Activated naive CD4-positive, alpha-beta T cell treated with anti-CD3 and anti-CD28 coated beads, Interleukin-2, amount 10 ng/mL, durations not matched to agents 7 days and 5 days (primary cell): ENCODE measurements at regions not wholly inside any gene's neighbourhood (a gene's known extent, or its start where the extent isn't known, plus 50 kb on each side); places are given as distances from the start of the nearest gene placed in this dataset.
"Not testable (repeated sequence)": the region's sequence is repeated elsewhere in the genome, so short reads cannot be mapped to it uniquely, and the experiment has no call there.

Experiments
- CTCF ChIA-PET: fragments of 350-600 bp; sonication (Branson Sonifier 250); formaldehyde crosslinking; loops from one replicate; lab custom pipeline; 2021; ENCODE audit warnings: antibody characterized with exemption; lab: Charles Lee
- DNase-seq: peaks from one replicate; pipeline ENCODE4 v3.0.0-alpha.2; 2020
- H3K27ac Mint-ChIP-seq: one replicate; pipeline ENCODE4 v1.8.0; 2021; ENCODE audit warnings: mild to moderate bottlenecking, moderate library complexity, mixed read lengths
- H3K27me3 Mint-ChIP-seq: one replicate; pipeline ENCODE4 v1.8.0; 2021; ENCODE audit warnings: mild to moderate bottlenecking, mixed read lengths
- H3K36me3 Mint-ChIP-seq: one replicate; pipeline ENCODE4 v1.8.0; 2021; ENCODE audit warnings: mixed read lengths
- H3K4me1 Mint-ChIP-seq: one replicate; pipeline ENCODE4 v1.8.0; 2021; ENCODE audit warnings: mixed read lengths
- H3K4me3 Mint-ChIP-seq: one replicate; pipeline ENCODE4 v1.8.0; 2021; ENCODE audit warnings: mild to moderate bottlenecking, moderate library complexity, mixed read lengths
- H3K9me3 Mint-ChIP-seq: one replicate; pipeline ENCODE4 v1.8.0; 2021; ENCODE audit warnings: mixed read lengths

DNA sequence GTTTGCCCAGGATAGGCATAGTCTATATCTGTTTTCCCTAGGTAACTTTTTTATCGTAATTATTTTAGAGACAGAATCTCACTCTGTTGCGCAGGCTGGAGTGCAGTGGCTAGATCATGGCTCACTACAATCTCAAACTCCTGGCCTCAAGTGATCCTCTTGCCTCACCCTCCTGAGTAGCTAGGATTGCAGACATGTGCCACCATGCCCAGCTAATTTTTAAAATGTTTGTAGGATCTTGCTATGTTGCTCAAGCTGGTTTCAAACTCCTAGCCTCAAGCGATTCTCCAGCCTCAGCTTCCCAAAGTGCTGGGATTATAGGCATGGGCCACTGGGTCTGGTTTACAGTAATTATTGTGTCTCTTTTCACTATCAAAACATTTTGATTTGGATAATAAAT is 58.6 kb upstream of the SOX13 start:
- no peaks in the 10 kb centered on the region for H3K9me3 Mint-ChIP-seq
- no peak overlapping the region for H3K4me3 Mint-ChIP-seq
- no peak for DNase-seq
- no peak overlapping the region for H3K27ac Mint-ChIP-seq
- H3K4me1 Mint-ChIP-seq: no peaks in the 10 kb centered on the region
- peaks cover 21% of the 10 kb centered on the region for H3K27me3 Mint-ChIP-seq
- H3K36me3 Mint-ChIP-seq: no peaks in the 10 kb centered on the region
- CTCF ChIA-PET: no interaction called here

DNA sequence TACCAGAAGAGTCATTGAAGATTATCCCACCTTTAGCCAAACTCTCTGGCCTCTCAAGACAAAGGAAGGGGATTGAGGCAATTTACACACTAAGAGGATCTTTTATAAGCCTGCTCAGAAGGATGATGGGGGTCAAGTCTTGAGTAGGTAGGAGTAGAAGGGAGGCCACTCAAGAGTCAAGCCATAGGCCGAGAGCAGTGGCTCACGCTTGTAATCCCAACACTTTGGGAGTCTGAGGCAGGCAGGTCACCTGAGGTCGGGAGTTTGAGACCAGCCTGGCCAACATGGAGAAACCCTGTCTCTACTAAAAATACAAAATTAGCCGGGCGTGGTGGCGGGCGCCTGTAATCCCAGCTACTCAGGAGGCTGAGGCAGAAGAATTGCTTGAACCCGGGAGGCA is 58.0 kb upstream of the SOX13 start:
- H3K4me3 Mint-ChIP-seq, H3K4me1 Mint-ChIP-seq, H3K27ac Mint-ChIP-seq, H3K36me3 Mint-ChIP-seq, H3K9me3 Mint-ChIP-seq, DNase-seq, CTCF ChIA-PET: not testable (repeated sequence)
- H3K27me3 Mint-ChIP-seq: peaks cover 21% of the 10 kb centered on the region

DNA sequence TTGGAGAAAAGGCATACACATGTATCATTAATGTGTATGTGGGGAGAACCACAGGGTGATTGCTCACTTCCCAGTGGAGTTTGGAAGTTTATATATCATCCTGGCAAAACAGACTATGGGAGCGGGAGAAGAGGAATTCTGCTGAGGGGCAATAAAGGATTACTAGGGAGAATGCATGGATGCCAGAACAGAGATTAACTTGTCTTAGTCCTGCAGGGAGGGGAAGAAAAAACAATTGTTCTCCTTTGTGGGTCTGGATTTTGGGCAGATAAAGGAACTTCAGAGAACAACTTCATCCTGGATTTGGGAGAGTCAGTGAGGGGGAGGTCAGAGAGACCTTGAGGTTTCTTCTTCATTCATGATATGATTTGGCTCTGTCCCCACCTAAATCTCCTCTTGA is 55.9 kb upstream of the SOX13 start:
- peaks cover 18% of the 10 kb centered on the region for H3K27me3 Mint-ChIP-seq
- no peaks in the 10 kb centered on the region for H3K9me3 Mint-ChIP-seq
- CTCF ChIA-PET: no interaction called here
- no peak overlapping the region for H3K4me3 Mint-ChIP-seq
- DNase-seq: no peak
- H3K36me3 Mint-ChIP-seq: no peaks in the 10 kb centered on the region
- H3K4me1 Mint-ChIP-seq: no peaks in the 10 kb centered on the region
- no peak overlapping the region for H3K27ac Mint-ChIP-seq

- Mint-ChIP-seq H3K27ac (no peak overlapping the region), H3K4me3 (no peak overlapping the region), H3K4me1 (no peaks in the 10 kb centered on the region), H3K27me3 (peaks cover 18% of the 10 kb centered on the region), H3K36me3 (no peaks in the 10 kb centered on the region), H3K9me3 (no peaks in the 10 kb centered on the region)
- CTCF ChIA-PET: no interaction called here
- no peak for DNase-seq
Observed at GRCh38 chr1:204018460-204018859, 54.5 kb upstream of the SOX13 start.
